Lower lobe of right lung (tissue), 2 donors: ENCODE measurements at regions not wholly inside any gene's neighbourhood (a gene's known extent, or its start where the extent isn't known, plus 50 kb on each side); places are given as distances from the start of the nearest gene placed in this dataset.

ENCODE experiments used
- ATAC-seq, 2 donors: fragments of 200-7000 bp; cut with Tn5 transposase; one replicate each; pipeline ENCODE4 v1.9.1; 2020 to 2022; ENCODE audit warnings: mild to moderate bottlenecking in 2 of 2, moderate library complexity in 2 of 2
- DNase-seq: peaks from one replicate; pipeline ENCODE4 v3.0.0-alpha.2; 2020
- H3K27ac ChIP-seq: fragments of 200-600 bp; one replicate; pipeline ENCODE4 v1.8.0; 2022
- H3K27me3 ChIP-seq: fragments of 200-600 bp; one replicate; pipeline ENCODE4 v1.8.0; 2022; ENCODE audit warnings: low read depth
- H3K36me3 ChIP-seq: fragments of 200-600 bp; one replicate; pipeline ENCODE4 v1.8.0; 2022; ENCODE audit warnings: mild to moderate bottlenecking
- H3K4me1 ChIP-seq: fragments of 200-600 bp; one replicate; pipeline ENCODE4 v1.8.0; 2022
- H3K4me3 ChIP-seq: fragments of 200-600 bp; one replicate; pipeline ENCODE4 v1.8.0; 2022; ENCODE audit warnings: mild to moderate bottlenecking
- H3K9me3 ChIP-seq: fragments of 200-600 bp; one replicate; pipeline ENCODE4 v1.8.0; 2022
- CTCF ChIP-seq: fragments of 200-600 bp; IDR thresholded peaks from one replicate; pipeline ENCODE4 v1.8.0; 2022; ENCODE audit warnings: antibody characterized with exemption, mild to moderate bottlenecking
- intact Hi-C: fragments of 100-400 bp; cut with DNase I; formaldehyde crosslinking; loops from one replicate; pipeline ENCODE4 v1.11.0; 2022
- donor health status: DM: no; HTN: yes; CAD: no; lungs with severe emphysema.

GRCh38 chr6:40930555-40930954 lies 108.5 kb downstream of the UNC5CL start:
- intact Hi-C loops = no loop called here
- H3K36me3 ChIP-seq = no peaks in the 10 kb centered on the region
- DNase-seq (no peak), ATAC-seq (peak in 1 of 2 donors; percentile 29)
- H3K27ac ChIP-seq = no peak overlapping the region
- H3K4me3 ChIP-seq = no peak overlapping the region
- H3K9me3 ChIP-seq = no peaks in the 10 kb centered on the region
- no peak for TF ChIP-seq CTCF
- H3K4me1 ChIP-seq = no peaks in the 10 kb centered on the region
- H3K27me3 ChIP-seq = no peaks in the 10 kb centered on the region

GRCh38 chr6:40930045-40930444 lies 109.0 kb downstream of the UNC5CL start:
- ATAC-seq = no peak
- intact Hi-C loops = no loop called here

GRCh38 chr6:40929176-40929575 lies 109.8 kb downstream of the UNC5CL start:
- Histone ChIP-seq H3K9me3 (no peaks in the 10 kb centered on the region), H3K4me3 (no peak overlapping the region), H3K4me1 (no peaks in the 10 kb centered on the region), H3K36me3 (no peaks in the 10 kb centered on the region), H3K27me3 (no peaks in the 10 kb centered on the region), H3K27ac (no peak overlapping the region)
- TF ChIP-seq CTCF = no peak
- ATAC-seq = no peak
- intact Hi-C loops = no loop called here
- DNase-seq = no peak

More at GRCh38 chr6:40930045-40930444, 109.0 kb downstream of the UNC5CL start:
- H3K9me3 ChIP-seq = no peaks in the 10 kb centered on the region
- no peaks in the 10 kb centered on the region for H3K4me1 ChIP-seq
- H3K36me3 ChIP-seq = no peaks in the 10 kb centered on the region
- H3K27me3 ChIP-seq = no peaks in the 10 kb centered on the region
- no peak for DNase-seq
- TF ChIP-seq CTCF = no peak
- H3K27ac ChIP-seq = no peak overlapping the region
- no peak overlapping the region for H3K4me3 ChIP-seq

GRCh38 chr6:40928763-40929162 lies 110.3 kb downstream of the UNC5CL start:
- intact Hi-C loops = no loop called here
- no peak overlapping the region for H3K27ac ChIP-seq
- no peaks in the 10 kb centered on the region for H3K4me1 ChIP-seq
- no peaks in the 10 kb centered on the region for H3K9me3 ChIP-seq
- H3K4me3 ChIP-seq = no peak overlapping the region
- TF ChIP-seq CTCF = no peak
- H3K36me3 ChIP-seq = no peaks in the 10 kb centered on the region
- no peak for DNase-seq
- H3K27me3 ChIP-seq = no peaks in the 10 kb centered on the region
- ATAC-seq = no peak

- ATAC-seq = no peak
- Histone ChIP-seq H3K27me3 (no peaks in the 10 kb centered on the region), H3K9me3 (no peaks in the 10 kb centered on the region), H3K4me1 (no peaks in the 10 kb centered on the region), H3K4me3 (no peak overlapping the region), H3K27ac (no peak overlapping the region), H3K36me3 (no peaks in the 10 kb centered on the region)
- intact Hi-C loops = no loop called here
- no peak for DNase-seq
- no peak for TF ChIP-seq CTCF
Measured at GRCh38 chr6:40928307-40928706, 110.7 kb downstream of the UNC5CL start.

- H3K9me3 ChIP-seq = no peaks in the 10 kb centered on the region
- no peak for TF ChIP-seq CTCF
- no peak overlapping the region for H3K4me3 ChIP-seq
- DNase-seq (no peak), ATAC-seq (no peak)
- no peaks in the 10 kb centered on the region for H3K36me3 ChIP-seq
- H3K27me3 ChIP-seq = no peaks in the 10 kb centered on the region
- no peak overlapping the region for H3K27ac ChIP-seq
- H3K4me1 ChIP-seq = no peaks in the 10 kb centered on the region
- intact Hi-C loops = no loop called here
Measured at GRCh38 chr6:40925341-40925740, 113.7 kb downstream of the UNC5CL start.
